HG02588 (cell line): ENCODE measurements at regions not wholly inside any gene's neighbourhood (a gene's known extent, or its start where the extent isn't known, plus 50 kb on each side); places are given as distances from the start of the nearest gene placed in this dataset.

Experiments used
- ATAC-seq: cut with Tn5 transposase; IDR thresholded peaks from one replicate; pipeline ENCODE4 v1.9.1; 2021; ENCODE audit warnings: mild to moderate bottlenecking, moderate library complexity; ENCODE audit not compliant: unreplicated experiment

- ATAC-seq, result no peak
Measured at GRCh38 chr10:117948493-117948892, 98.2 kb downstream of the RAB11FIP2 start.

GRCh38 chr10:117950408-117950807, 96.3 kb downstream of the RAB11FIP2 start:
- ATAC-seq, result no peak
